Bronchial epithelial cell (primary cell): ENCODE measurements at regions not wholly inside any gene's neighbourhood (a gene's known extent, or its start where the extent isn't known, plus 50 kb on each side); places are given as distances from the start of the nearest gene placed in this dataset.

Experiments
- DNase-seq: peaks from one replicate; pipeline ENCODE4 v3.0.0-alpha.2; 2010; ENCODE audit warnings: low read depth
- FAIRE-seq: peaks from 2 replicates; lab custom pipeline; 2011; peaks lifted over from hg19 to GRCh38; lab: Jason Lieb, UNC
- H3K27me3 ChIP-seq: 2 replicates; pipeline ENCODE4 v1.5.1; 2011; ENCODE audit warnings: low read length; ENCODE audit not compliant: control insufficient read depth, insufficient read depth
- H3K36me3 ChIP-seq: 2 replicates; pipeline ENCODE4 v1.5.1; 2011; ENCODE audit warnings: low read length; ENCODE audit not compliant: control insufficient read depth, insufficient read depth
- H3K4me3 ChIP-seq: 2 replicates; pipeline ENCODE4 v1.5.1; 2011; ENCODE audit warnings: mild to moderate bottlenecking, low read depth, low read length, control low read depth
- TF ChIP-seq, protein P1 (sequence below): IDR thresholded peaks from 2 replicates; pipeline ENCODE4 v1.5.1; 2011; ENCODE audit warnings: mild to moderate bottlenecking, moderate library complexity, low read length, control low read depth, inconsistent platforms; ENCODE audit not compliant: insufficient read depth, severe bottlenecking

DNA sequence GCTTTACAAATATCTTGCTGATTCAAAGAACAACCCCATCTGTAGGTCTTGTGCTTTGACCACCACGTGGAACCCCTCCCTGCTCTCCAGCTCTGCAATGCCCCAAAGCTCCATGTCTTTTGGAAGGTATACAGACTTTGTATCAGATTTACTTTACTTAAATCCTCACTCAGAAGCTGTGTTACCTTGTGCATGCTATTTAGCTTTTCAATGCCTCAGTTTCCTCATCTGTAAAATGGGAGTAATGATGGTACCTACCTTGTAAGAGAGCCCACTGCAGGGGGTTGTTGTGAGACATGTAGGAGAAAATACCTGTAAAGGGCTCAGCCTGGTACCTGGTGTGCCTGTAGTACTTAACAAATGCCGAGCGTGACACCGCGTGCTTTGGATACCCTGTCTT lies 200.2 kb upstream of the CHD6 start:
- Histone ChIP-seq H3K27me3 (no peaks in the 10 kb centered on the region), H3K4me3 (no peak overlapping the region), H3K36me3 (no peaks in the 10 kb centered on the region)
- no peak for FAIRE-seq
- TF ChIP-seq, protein P1, sequence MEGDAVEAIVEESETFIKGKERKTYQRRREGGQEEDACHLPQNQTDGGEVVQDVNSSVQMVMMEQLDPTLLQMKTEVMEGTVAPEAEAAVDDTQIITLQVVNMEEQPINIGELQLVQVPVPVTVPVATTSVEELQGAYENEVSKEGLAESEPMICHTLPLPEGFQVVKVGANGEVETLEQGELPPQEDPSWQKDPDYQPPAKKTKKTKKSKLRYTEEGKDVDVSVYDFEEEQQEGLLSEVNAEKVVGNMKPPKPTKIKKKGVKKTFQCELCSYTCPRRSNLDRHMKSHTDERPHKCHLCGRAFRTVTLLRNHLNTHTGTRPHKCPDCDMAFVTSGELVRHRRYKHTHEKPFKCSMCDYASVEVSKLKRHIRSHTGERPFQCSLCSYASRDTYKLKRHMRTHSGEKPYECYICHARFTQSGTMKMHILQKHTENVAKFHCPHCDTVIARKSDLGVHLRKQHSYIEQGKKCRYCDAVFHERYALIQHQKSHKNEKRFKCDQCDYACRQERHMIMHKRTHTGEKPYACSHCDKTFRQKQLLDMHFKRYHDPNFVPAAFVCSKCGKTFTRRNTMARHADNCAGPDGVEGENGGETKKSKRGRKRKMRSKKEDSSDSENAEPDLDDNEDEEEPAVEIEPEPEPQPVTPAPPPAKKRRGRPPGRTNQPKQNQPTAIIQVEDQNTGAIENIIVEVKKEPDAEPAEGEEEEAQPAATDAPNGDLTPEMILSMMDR = no peak
- no peak for DNase-seq

DNA sequence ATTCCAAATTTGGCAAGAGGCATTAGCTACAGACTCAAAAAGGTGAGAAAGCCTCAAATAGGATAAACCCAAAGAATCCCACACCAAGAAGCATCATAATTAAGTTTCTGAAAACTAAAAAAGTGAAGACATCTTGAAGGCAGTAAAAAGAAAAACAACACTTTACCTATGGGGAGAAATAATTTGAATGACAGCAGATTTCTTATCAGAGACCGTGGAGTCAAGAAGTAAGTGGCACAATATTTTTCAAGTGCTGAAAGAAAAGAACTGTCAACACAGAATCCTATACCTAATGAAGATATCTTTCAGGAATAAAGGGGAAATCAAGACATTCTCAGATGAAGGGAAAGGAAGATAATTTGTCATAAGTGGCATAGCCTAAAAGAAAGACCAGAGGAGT lies 193.3 kb upstream of the CHD6 start:
- Histone ChIP-seq H3K36me3 (no peaks in the 10 kb centered on the region), H3K27me3 (no peaks in the 10 kb centered on the region), H3K4me3 (no peak overlapping the region)
- TF ChIP-seq, protein P1 = no peak
- DNase-seq = no peak
- FAIRE-seq = no peak

DNA sequence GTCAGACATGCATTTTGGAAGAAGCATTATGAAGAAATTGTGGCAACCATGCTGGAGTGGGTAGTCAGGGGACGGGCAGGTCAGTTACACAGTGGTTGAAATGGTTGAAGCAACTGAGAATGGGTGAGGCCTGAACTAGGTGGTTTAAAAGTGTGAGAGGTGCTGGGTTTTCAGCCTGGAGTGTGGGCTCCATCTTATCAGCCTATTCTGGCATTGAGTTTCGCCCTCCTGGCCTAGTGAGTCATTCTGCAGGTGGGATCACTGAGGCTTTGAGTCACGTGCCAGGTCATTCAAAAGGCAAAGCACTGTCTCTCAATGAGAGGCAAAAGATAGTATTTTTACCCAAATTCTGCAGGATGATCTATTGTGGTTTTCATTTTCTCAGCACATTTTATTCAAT lies 181.9 kb upstream of the CHD6 start:
- H3K27me3 ChIP-seq = no peaks in the 10 kb centered on the region
- DNase-seq = no peak
- TF ChIP-seq, protein P1 = no peak
- no peak for FAIRE-seq
- H3K36me3 ChIP-seq = no peaks in the 10 kb centered on the region
- H3K4me3 ChIP-seq = no peak overlapping the region

DNA sequence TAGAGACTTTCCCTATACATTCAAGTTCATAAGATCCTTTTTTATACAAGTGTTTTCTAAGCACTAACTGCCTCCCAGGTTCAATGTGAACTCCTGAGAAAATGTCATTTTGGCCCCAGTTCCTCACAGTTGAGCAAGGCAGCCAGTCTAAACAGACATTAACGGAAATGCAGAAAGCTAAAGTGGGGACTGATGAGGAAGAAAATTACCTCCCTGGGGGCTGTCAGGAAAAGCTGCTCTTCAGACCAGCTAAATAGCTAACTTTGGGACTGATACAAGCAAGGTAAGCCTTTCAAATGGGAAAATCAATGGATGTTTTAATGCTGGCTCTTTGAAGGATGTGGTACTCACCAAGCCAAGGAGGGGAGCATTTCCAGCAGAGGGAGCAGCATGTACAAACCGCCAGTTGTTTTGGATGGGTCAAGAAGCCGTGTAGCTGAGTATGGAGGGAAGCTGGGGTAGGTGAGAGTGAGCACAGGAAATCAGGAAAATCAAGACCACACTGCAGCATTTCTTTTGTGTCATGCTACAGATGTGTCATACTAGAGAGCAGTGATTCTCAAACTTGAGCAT lies 180.8 kb upstream of the CHD6 start:
- TF ChIP-seq, protein P1 = no peak
- no peaks in the 10 kb centered on the region for H3K27me3 ChIP-seq
- DNase-seq = no peak
- FAIRE-seq = no peak
- H3K4me3 ChIP-seq = no peak overlapping the region
- no peaks in the 10 kb centered on the region for H3K36me3 ChIP-seq

DNA sequence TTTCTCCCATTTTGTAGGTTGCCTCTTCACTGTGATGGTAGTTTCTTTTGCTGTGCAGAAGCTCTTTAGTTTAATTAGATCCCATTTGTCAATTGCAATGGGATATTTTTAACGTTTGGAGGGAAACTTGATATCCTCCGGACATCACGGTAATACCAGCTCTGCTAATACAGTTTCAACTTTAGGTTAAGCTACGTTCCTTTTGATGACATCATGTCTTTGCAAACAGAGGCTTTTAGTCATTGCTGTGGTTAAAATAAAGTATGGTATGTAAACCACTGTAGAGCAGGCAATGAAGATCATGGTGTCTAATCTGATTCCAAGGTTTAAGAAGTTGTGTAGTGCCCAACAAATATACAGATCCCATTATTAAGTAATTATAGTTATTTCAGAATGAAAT lies 168.0 kb upstream of the CHD6 start:
- Histone ChIP-seq H3K4me3 (no peak overlapping the region), H3K36me3 (no peaks in the 10 kb centered on the region), H3K27me3 (no peaks in the 10 kb centered on the region)
- TF ChIP-seq, protein P1 = no peak
- DNase-seq (peak; percentile 58), FAIRE-seq (no peak)

DNA sequence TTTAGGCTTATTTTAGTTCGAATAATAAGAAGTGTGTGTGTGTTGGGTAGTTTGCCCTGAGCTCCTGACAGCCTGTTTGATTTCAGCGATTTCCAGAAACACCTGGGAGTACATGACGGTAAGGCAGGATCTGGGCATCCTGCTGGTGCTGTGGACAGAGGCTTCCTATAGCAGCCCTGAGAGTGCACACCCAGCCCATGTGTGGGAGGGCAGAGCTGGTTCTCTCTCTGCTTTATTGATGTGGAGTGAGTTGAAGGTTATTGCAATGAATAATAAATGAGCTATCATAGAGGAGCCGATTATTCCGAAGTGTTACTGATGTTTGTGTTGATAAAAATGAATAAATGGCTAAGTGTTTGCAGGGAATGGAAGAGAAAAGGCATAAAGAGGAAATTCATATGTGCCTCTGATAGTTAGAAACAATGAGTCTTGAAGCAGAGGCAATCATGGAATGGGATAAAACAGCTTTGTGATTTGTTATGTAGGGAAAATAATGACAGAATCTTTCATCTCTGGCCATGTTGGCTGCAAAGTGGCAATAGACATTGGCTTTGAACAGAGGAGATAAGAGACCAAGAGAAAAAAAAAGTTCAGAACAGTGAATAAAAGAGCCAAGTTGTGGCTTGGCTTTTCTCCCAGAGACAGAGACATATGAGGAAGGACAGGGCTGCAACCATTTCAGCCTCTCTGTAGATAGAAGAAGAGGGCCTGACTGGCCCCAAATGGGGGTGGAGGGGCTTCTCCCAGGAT lies 166.2 kb upstream of the CHD6 start:
- H3K36me3 ChIP-seq = no peaks in the 10 kb centered on the region
- no peak overlapping the region for H3K4me3 ChIP-seq
- no peaks in the 10 kb centered on the region for H3K27me3 ChIP-seq
- TF ChIP-seq, protein P1 = no peak
- DNase-seq (no peak), FAIRE-seq (no peak)
